ENCODE measurements at regions not wholly inside any gene's neighbourhood (a gene's known extent, or its start where the extent isn't known, plus 50 kb on each side); places are given as distances from the start of the nearest gene placed in this dataset.

GRCh38 chr17:52678211-52678610 lies 519.7 kb upstream of the CA10 start (continued):
- TF ChIP-seq EEA1 (CRISPR knock-in tag; IDR thresholded peaks at IDR 0.05; ENCODE audit: borderline replicate concordance) (no peak), ONECUT2 (CRISPR knock-in tag; IDR thresholded peaks at IDR 0.05) (no peak), ZBTB8A (CRISPR knock-in tag; IDR thresholded peaks at IDR 0.05; ENCODE audit: borderline replicate concordance, low read depth) (no peak), BHLHE40 (IDR thresholded peaks at IDR 0.05; ENCODE audit: low read length) (no peak), PRPF4 (IDR thresholded peaks at IDR 0.05; ENCODE audit: low read depth, low read length, poor library complexity, severe bottlenecking) (no peak), ZNF3 (CRISPR knock-in tag; IDR thresholded peaks at IDR 0.05) (no peak)

GRCh38 chr17:52674686-52675085 lies 516.2 kb upstream of the CA10 start:
- intact Hi-C loops (cut with micrococcal nuclease; ENCODE audit: unreplicated experiment) = no loop called here
- TF ChIP-seq ZNF143 (CRISPR knock-in tag; IDR thresholded peaks at IDR 0.05) (no peak), FOXA1 (IDR thresholded peaks at IDR 0.05) (no peak), FOXA1 (CRISPR knock-in tag; IDR thresholded peaks at IDR 0.05) (no peak), ZNF878 (CRISPR knock-in tag; IDR thresholded peaks at IDR 0.05) (no peak), PRPF4 (IDR thresholded peaks at IDR 0.05; ENCODE audit: low read depth, low read length, poor library complexity, severe bottlenecking) (no peak), ZNF850 (CRISPR knock-in tag; conservative IDR thresholded peaks at IDR 0.05) (no peak)
- Histone ChIP-seq H3K27ac (ENCODE audit: extremely low read length, insufficient read depth, low read length) (no peak overlapping the region), H3K9me3 (ENCODE audit: low read length) (peaks cover 82% of the 10 kb centered on the region), H3K79me2 (ENCODE audit: insufficient read depth, low read length) (no peaks in the 10 kb centered on the region), H4K20me1 (ENCODE audit: insufficient read depth, low read length) (no peaks in the 10 kb centered on the region), H3K4me1 (ENCODE audit: insufficient read depth, low read length) (no peaks in the 10 kb centered on the region), H3K36me3 (replicated peaks in 1 of 2; ENCODE audit: control insufficient read depth in 1 of 2, insufficient read depth in 2 of 2, low read length in 2 of 2) (no peaks in the 10 kb centered on the region), H3K9ac (ENCODE audit: insufficient read depth, low read depth, low read length) (no peak overlapping the region), H3K4me3 (replicated peaks in 1 of 3; ENCODE audit: insufficient read depth in 1 of 3, low read depth in 2 of 3, low read length in 3 of 3) (no peak overlapping the region), H3K4me2 (ENCODE audit: low read depth, low read length) (no peak overlapping the region), H2AFZ (ENCODE audit: low read length) (no peak overlapping the region), H3K27me3 (ENCODE audit: control insufficient read depth in 1 of 2, insufficient read depth in 2 of 2, low read length in 2 of 2) (no peaks in the 10 kb centered on the region)
- FAIRE-seq (no peak), ATAC-seq (no peak), DNase-seq (ENCODE audit: low spot score) (no peak)
- ChIA-PET CTCF (ENCODE audit: low intra/inter-chr PET ratio, low total read pairs) (no interaction called here), POLR2A (no interaction called here)
- in situ Hi-C loops (cut with HindIII; ENCODE audit: extremely low pct_ligation_motif_present, low pct_unique_long_range_greater_than_20kb) = no loop called here
- no TSS peak for BruUV-seq (replicated peaks)
- WGBS (ENCODE audit: low lambda C conversion rate) = 39% methylated on average over 4 of the region's 4 CpGs

Measured in HepG2 (cell line).